H9 (cell line): ENCODE measurements at regions not wholly inside any gene's neighbourhood (a gene's known extent, or its start where the extent isn't known, plus 50 kb on each side); places are given as distances from the start of the nearest gene placed in this dataset.

Source experiments
- DNase-seq: peaks from one replicate; pipeline ENCODE4 v3.0.0-alpha.2; 2017
- H2AFZ ChIP-seq: one replicate; pipeline ENCODE4 v1.6.1; 2013; ENCODE audit warnings: mild to moderate bottlenecking, low read length, control low read depth, moderate library complexity
- H2AK5ac ChIP-seq: 2 replicates; pipeline ENCODE4 v1.6.1; 2013; ENCODE audit warnings: low read length, control low read depth, mixed read lengths; ENCODE audit not compliant: insufficient read length
- H2BK120ac ChIP-seq: one replicate; pipeline ENCODE4 v1.6.1; 2013; ENCODE audit warnings: low read depth, mild to moderate bottlenecking, low read length, control low read depth, inconsistent platforms; ENCODE audit not compliant: poor library complexity, severe bottlenecking
- H2BK12ac ChIP-seq: 2 replicates; pipeline ENCODE4 v1.6.1; 2013; ENCODE audit warnings: low read length, control low read depth, mixed read lengths, low read depth; ENCODE audit not compliant: insufficient read length
- H2BK15ac ChIP-seq: 2 replicates; pipeline ENCODE4 v1.6.1; 2013; ENCODE audit warnings: low read depth, low read length, control low read depth
- H2BK20ac ChIP-seq: one replicate; pipeline ENCODE4 v1.6.1; 2013; ENCODE audit warnings: low read depth, mild to moderate bottlenecking, low read length, control low read depth, inconsistent platforms; ENCODE audit not compliant: poor library complexity, severe bottlenecking
- H2BK5ac ChIP-seq: 2 replicates; pipeline ENCODE4 v1.6.1; 2013; ENCODE audit warnings: low read length, control low read depth, mixed read lengths; ENCODE audit not compliant: insufficient read length
- H3K14ac ChIP-seq: 2 replicates; pipeline ENCODE4 v1.6.1; 2013; ENCODE audit warnings: low read length, control low read depth; ENCODE audit not compliant: insufficient read depth
- H3K18ac ChIP-seq: 2 replicates; pipeline ENCODE4 v1.6.1; 2013; ENCODE audit warnings: low read depth, mild to moderate bottlenecking, mixed read lengths, low read length, control low read depth; ENCODE audit not compliant: insufficient read length
- H3K23ac ChIP-seq: 2 replicates; pipeline ENCODE4 v1.6.1; 2013; ENCODE audit warnings: low read length, control low read depth, mixed read lengths, low read depth; ENCODE audit not compliant: insufficient read length
- H3K23me2 ChIP-seq: 2 replicates; pipeline ENCODE4 v1.6.1; 2013; ENCODE audit warnings: low read depth, mild to moderate bottlenecking, mixed read lengths, low read length, control low read depth; ENCODE audit not compliant: insufficient read length, poor library complexity, severe bottlenecking
- H3K27ac ChIP-seq: 2 replicates; pipeline ENCODE4 v1.5.1; 2013; ENCODE audit warnings: low read length, control low read depth, mixed read lengths, low read depth; ENCODE audit not compliant: insufficient read length
- H3K27me3 ChIP-seq: 2 replicates; pipeline ENCODE4 v1.6.1; 2013; ENCODE audit warnings: low read length, control low read depth, inconsistent platforms; ENCODE audit not compliant: insufficient read depth
- H3K4ac ChIP-seq: 2 replicates; pipeline ENCODE4 v1.6.1; 2013; ENCODE audit warnings: low read depth, mild to moderate bottlenecking, control low read depth, inconsistent platforms, low read length, moderate library complexity
- H3K4me1 ChIP-seq: 2 replicates; pipeline ENCODE4 v1.6.1; 2013; ENCODE audit warnings: low read length, control low read depth, inconsistent platforms; ENCODE audit not compliant: insufficient read depth
- H3K4me2 ChIP-seq: 2 replicates; pipeline ENCODE4 v1.6.1; 2013; ENCODE audit warnings: low read length, control low read depth, mixed read lengths; ENCODE audit not compliant: insufficient read length, insufficient read depth
- H3K56ac ChIP-seq: 2 replicates; pipeline ENCODE4 v1.6.1; 2013; ENCODE audit warnings: low read depth, mild to moderate bottlenecking, mixed read lengths, low read length, control low read depth; ENCODE audit not compliant: insufficient read length
- H3K79me1 ChIP-seq: 2 replicates; pipeline ENCODE4 v1.6.1; 2013; ENCODE audit warnings: low read depth, mild to moderate bottlenecking, moderate library complexity, low read length, control low read depth, inconsistent platforms; ENCODE audit not compliant: insufficient read depth, poor library complexity, severe bottlenecking
- H3K79me2 ChIP-seq: 2 replicates; pipeline ENCODE4 v1.6.1; 2013; ENCODE audit warnings: low read length, control low read depth, inconsistent platforms; ENCODE audit not compliant: insufficient read depth
- H3K9ac ChIP-seq: 2 replicates; pipeline ENCODE4 v1.6.1; 2013; ENCODE audit warnings: low read length, control low read depth, mixed read lengths; ENCODE audit not compliant: insufficient read length; ENCODE audit errors: extremely low read depth
- H3K9me3 ChIP-seq: one replicate; pipeline ENCODE4 v1.6.1; 2013; ENCODE audit warnings: low read depth, low read length, inconsistent platforms; ENCODE audit not compliant: control insufficient read depth
- H3T11ph ChIP-seq: one replicate; pipeline ENCODE4 v1.6.1; 2013; ENCODE audit warnings: mild to moderate bottlenecking, low read length, control low read depth, inconsistent platforms
- H4K20me1 ChIP-seq: one replicate; pipeline ENCODE4 v1.6.1; 2013; ENCODE audit not compliant: control insufficient read depth, insufficient read length, insufficient read depth
- H4K5ac ChIP-seq: 2 replicates; pipeline ENCODE4 v1.6.1; 2013; ENCODE audit warnings: low read depth, mild to moderate bottlenecking, mixed read lengths, low read length, control low read depth; ENCODE audit not compliant: insufficient read length
- H4K8ac ChIP-seq: replicated peaks from 2 replicates; pipeline ENCODE4 v1.6.1; 2013; ENCODE audit warnings: low read length, control low read depth, mixed read lengths, low read depth; ENCODE audit not compliant: insufficient read length
- H4K91ac ChIP-seq: 2 replicates; pipeline ENCODE4 v1.6.1; 2013; ENCODE audit warnings: low read depth, mild to moderate bottlenecking, moderate library complexity, mixed read lengths, low read length, control low read depth; ENCODE audit not compliant: insufficient read length
- H3K27ac Mint-ChIP-seq, 3 experiments: 2 replicates in 2 of 3; 3 replicates in 1 of 3; pipeline ENCODE4 v1.8.0; 2020 to 2021; ENCODE audit warnings: mixed read lengths in 3 of 3, mild to moderate bottlenecking in 1 of 3, moderate library complexity in 1 of 3
- H3K27me3 Mint-ChIP-seq: 2 replicates; pipeline ENCODE4 v1.8.0; 2021; ENCODE audit warnings: low read depth, mild to moderate bottlenecking, moderate library complexity, mixed read lengths
- H3K36me3 Mint-ChIP-seq, 3 experiments: 2 replicates in 2 of 3; 3 replicates in 1 of 3; pipeline ENCODE4 v1.8.0; 2020 to 2021; ENCODE audit warnings: low read depth in 3 of 3, mixed read lengths in 3 of 3; ENCODE audit not compliant: insufficient read depth in 1 of 3
- H3K4me1 Mint-ChIP-seq, 2 experiments: 2 replicates each; pipeline ENCODE4 v1.8.0; 2020; ENCODE audit warnings: mixed read lengths in 2 of 2
- H3K4me3 Mint-ChIP-seq, 2 experiments: 2 replicates in 1 of 2; 3 replicates in 1 of 2; pipeline ENCODE4 v1.8.0; 2020 to 2021; ENCODE audit warnings: mild to moderate bottlenecking in 2 of 2, mixed read lengths in 2 of 2, moderate library complexity in 1 of 2
- H3K9me3 Mint-ChIP-seq, 2 experiments: 2 replicates in 1 of 2; 3 replicates in 1 of 2; pipeline ENCODE4 v1.8.0; 2020; ENCODE audit warnings: mild to moderate bottlenecking in 2 of 2, mixed read lengths in 2 of 2, moderate library complexity in 1 of 2
- WGBS: extraction: QIAGEN DNeasy Blood & Tissue Kit; methylation state at CpG from one replicate; pipeline ENCODE4 v1.1.7; 2013; ENCODE audit warnings: missing lambda C conversion rate, low lambda C conversion rate, mixed read lengths; ENCODE audit not compliant: insufficient read length; ENCODE audit errors: extremely low coverage; 5-methylcytosine and 5-hydroxymethylcytosine counted together
- TF ChIP-seq, protein P1 (sequence below): fragments of 200-600 bp; sonication (generic); conservative IDR thresholded peaks from 3 replicates; pipeline ENCODE4 v1.8.0; 2021; ENCODE audit warnings: antibody characterized with exemption, mild to moderate bottlenecking

GRCh38 chr5:2272039-2272438, 389.3 kb upstream of the IRX4 start:
- no CpG with 5 or more reads among the region's 10 CpGs for WGBS
- H3K27me3 Mint-ChIP-seq: no peaks in the 10 kb centered on the region; the same call in 1 of the 2 replicates
- no peak overlapping the region for H2AK5ac ChIP-seq

More at GRCh38 chr5:2272039-2272438, 389.3 kb upstream of the IRX4 start:
- H3K4ac ChIP-seq: no peak overlapping the region
- DNase-seq: no peak
- H3K27me3 ChIP-seq: no peaks in the 10 kb centered on the region
- Mint-ChIP-seq H3K27ac (no peak overlapping the region), H3K4me1 (peaks cover 17 to 19% of the 10 kb centered on the region in 2 experiments), H3K9me3 (no peaks in the 10 kb centered on the region; a peak in 2 of 5 replicates), H3K36me3 (peaks cover 0 to 4% (median 0%) of the 10 kb centered on the region in 3 experiments; a peak in 1 of 7 replicates), H3K4me3 (no peak overlapping the region)
- no peak overlapping the region for H3K14ac ChIP-seq
- H3T11ph ChIP-seq: no peak overlapping the region
- H3K23ac ChIP-seq: no peak overlapping the region
- H2AFZ ChIP-seq: no peak overlapping the region
- H4K8ac ChIP-seq: no peak overlapping the region
- no peaks in the 10 kb centered on the region for H3K79me2 ChIP-seq
- no peaks in the 10 kb centered on the region for H3K23me2 ChIP-seq
- H3K4me1 ChIP-seq: no peaks in the 10 kb centered on the region
- no peak overlapping the region for H4K91ac ChIP-seq
- H2BK12ac ChIP-seq: no peak overlapping the region
- no peak overlapping the region for H3K18ac ChIP-seq
- no peak overlapping the region for H2BK15ac ChIP-seq
- no peaks in the 10 kb centered on the region for H3K79me1 ChIP-seq
- H3K4me2 ChIP-seq: no peak overlapping the region
- H2BK120ac ChIP-seq: no peak overlapping the region
- H3K27ac ChIP-seq: no peak overlapping the region
- H4K5ac ChIP-seq: no peak overlapping the region
- H2BK5ac ChIP-seq: no peak overlapping the region
- no peak overlapping the region for H3K56ac ChIP-seq
- no peaks in the 10 kb centered on the region for H3K9me3 ChIP-seq
- no peaks in the 10 kb centered on the region for H4K20me1 ChIP-seq
- no peak overlapping the region for H3K9ac ChIP-seq
- H2BK20ac ChIP-seq: no peak overlapping the region
- TF ChIP-seq, protein P1, sequence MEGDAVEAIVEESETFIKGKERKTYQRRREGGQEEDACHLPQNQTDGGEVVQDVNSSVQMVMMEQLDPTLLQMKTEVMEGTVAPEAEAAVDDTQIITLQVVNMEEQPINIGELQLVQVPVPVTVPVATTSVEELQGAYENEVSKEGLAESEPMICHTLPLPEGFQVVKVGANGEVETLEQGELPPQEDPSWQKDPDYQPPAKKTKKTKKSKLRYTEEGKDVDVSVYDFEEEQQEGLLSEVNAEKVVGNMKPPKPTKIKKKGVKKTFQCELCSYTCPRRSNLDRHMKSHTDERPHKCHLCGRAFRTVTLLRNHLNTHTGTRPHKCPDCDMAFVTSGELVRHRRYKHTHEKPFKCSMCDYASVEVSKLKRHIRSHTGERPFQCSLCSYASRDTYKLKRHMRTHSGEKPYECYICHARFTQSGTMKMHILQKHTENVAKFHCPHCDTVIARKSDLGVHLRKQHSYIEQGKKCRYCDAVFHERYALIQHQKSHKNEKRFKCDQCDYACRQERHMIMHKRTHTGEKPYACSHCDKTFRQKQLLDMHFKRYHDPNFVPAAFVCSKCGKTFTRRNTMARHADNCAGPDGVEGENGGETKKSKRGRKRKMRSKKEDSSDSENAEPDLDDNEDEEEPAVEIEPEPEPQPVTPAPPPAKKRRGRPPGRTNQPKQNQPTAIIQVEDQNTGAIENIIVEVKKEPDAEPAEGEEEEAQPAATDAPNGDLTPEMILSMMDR: no peak
